ENCODE measurements at regions not wholly inside any gene's neighbourhood (a gene's known extent, or its start where the extent isn't known, plus 50 kb on each side); places are given as distances from the start of the nearest gene placed in this dataset.

GRCh38 chr12:114868995-114869834, 185.2 kb upstream of the TBX3 start:
- TF ChIP-seq EP300 (IDR thresholded peaks at IDR 0.05; ENCODE audit: borderline replicate concordance in 1 of 2, low read depth in 2 of 2, low read length in 2 of 2): peak in 1 of 2 experiments; percentile 72; a peak in 1 of 3 replicates
- TF ChIP-seq GTF2F1 (IDR thresholded peaks at IDR 0.05; ENCODE audit: borderline replicate concordance, low read depth, low read length): no peak
- peak in 1 of 2 experiments; percentile 18; a peak in 1 of 4 replicates for TF ChIP-seq RAD21 (IDR thresholded peaks at IDR 0.05 in 1 of 2, conservative IDR thresholded peaks at IDR 0.05 in 1 of 2; ENCODE audit: low read depth in 2 of 2, low read length in 2 of 2)
- no peak overlapping the region for H2BK5ac ChIP-seq (ENCODE audit: low read depth, low read length)
- FAIRE-seq (no peak), DNase-seq (ENCODE audit: low read depth in 1 of 2, low spot score in 2 of 2) (no peak)
- H3K4ac ChIP-seq (replicated peaks; ENCODE audit: insufficient read length, low read depth, low read length): no peak overlapping the region
- no peak overlapping the region for H4K91ac ChIP-seq (replicated peaks; ENCODE audit: insufficient read length, low read length)
- 84% methylated on average over 14 of the region's 14 CpGs; no CpG with 5 or more reads in 1 of the 2 experiments for WGBS, 2 experiments (ENCODE audit: extremely low coverage in 1 of 2, insufficient coverage in 1 of 2, insufficient read length in 1 of 2, insufficient replicate concordance in 2 of 2, low coverage in 1 of 2, low lambda C conversion rate in 2 of 2, missing lambda C conversion rate in 1 of 2)
- H4K20me1 ChIP-seq (replicated peaks in 1 of 2; ENCODE audit: control insufficient read depth in 1 of 2, insufficient read depth in 2 of 2, low read length in 2 of 2): no peaks in the 10 kb centered on the region
- no peak overlapping the region for H4K8ac ChIP-seq (ENCODE audit: extremely low read depth, insufficient read depth, low read length)
- H2BK12ac ChIP-seq (ENCODE audit: low read depth, low read length): no peak overlapping the region
- H3K79me1 ChIP-seq (ENCODE audit: low read depth, low read length): no peaks in the 10 kb centered on the region
- H3K14ac ChIP-seq (ENCODE audit: insufficient read length): no peak overlapping the region
- H3K9me3 ChIP-seq (ENCODE audit: insufficient read depth in 2 of 2, low read depth in 1 of 2, low read length in 1 of 2): 0 out of 4 replicates have a peak, but pooled peaks cover 0 to 4% of the 10 kb centered on the region in 2 experiments
- no peaks in the 10 kb centered on the region for H3K79me2 ChIP-seq (ENCODE audit: control insufficient read depth in 1 of 2, insufficient read depth in 2 of 2, low read length in 2 of 2)
- CTCF ChIA-PET (ENCODE audit: partially characterized antibody): interaction anchor here (0.6 to 1.4 kb wide), 5 partner anchors 11 to 787 kb away, joined by 3 to 6 read pairs (median 3); no protein-coding TSS in a partner anchor
- no peak overlapping the region for H3K4me2 ChIP-seq (ENCODE audit: insufficient read depth in 1 of 2, low read depth in 2 of 2, low read length in 2 of 2)
- no peaks in the 10 kb centered on the region for H3K23me2 ChIP-seq (ENCODE audit: low read depth, low read length)
- H3K36me3 ChIP-seq (ENCODE audit: control insufficient read depth in 2 of 4, insufficient read depth in 4 of 4, low read length in 3 of 4): no peaks in the 10 kb centered on the region
- no peak overlapping the region for H2BK20ac ChIP-seq (ENCODE audit: low read length)
- no peak overlapping the region for H3K9ac ChIP-seq (replicated peaks in 1 of 4; ENCODE audit: extremely low read depth in 1 of 4, low read depth in 3 of 4, low read length in 3 of 4)
- POLR2A ChIA-PET (ENCODE audit: partially characterized antibody): no interaction called here
- H4K5ac ChIP-seq (ENCODE audit: insufficient read length, low read depth, low read length): no peak overlapping the region
- no peak overlapping the region for H3K23ac ChIP-seq (ENCODE audit: insufficient read length)
- no peak overlapping the region for H2AK5ac ChIP-seq (ENCODE audit: low read depth, low read length)
- no peak overlapping the region for H2BK15ac ChIP-seq (ENCODE audit: low read length)
- no peak overlapping the region for H3K56ac ChIP-seq (replicated peaks; ENCODE audit: insufficient read length, low read depth, low read length)
- H3K4me3 ChIP-seq (ENCODE audit: extremely low read depth in 1 of 4, insufficient read depth in 2 of 4, low read depth in 3 of 4, low read length in 4 of 4): no peak overlapping the region
- 0 out of 2 replicates have a peak overlapping the region, but pooled peaks have one; percentile 82 for H2AFZ ChIP-seq (ENCODE audit: low read length)
- no peaks in the 10 kb centered on the region for H3K27me3 ChIP-seq (replicated peaks in 1 of 4; ENCODE audit: control insufficient read depth in 3 of 4, extremely low read depth in 1 of 4, insufficient read depth in 3 of 4, low read length in 3 of 4)
- no peak overlapping the region for H3K27ac ChIP-seq (ENCODE audit: low read depth, low read length)
- H3K4me1 ChIP-seq (replicated peaks in 1 of 4; ENCODE audit: control insufficient read depth in 3 of 4, insufficient read depth in 4 of 4, low read length in 3 of 4): peaks cover 0 to 8% (median 2%) of the 10 kb centered on the region in 4 experiments; a peak in 3 of 7 replicates
- no peak overlapping the region for H3K18ac ChIP-seq (ENCODE audit: extremely low read depth, low read length)
- H2BK120ac ChIP-seq (replicated peaks; ENCODE audit: low read depth, low read length): no peak overlapping the region

All from H1 (cell line).